Left renal cortex interstitium (tissue), 4 donors: ENCODE measurements at regions not wholly inside any gene's neighbourhood (a gene's known extent, or its start where the extent isn't known, plus 50 kb on each side); places are given as distances from the start of the nearest gene placed in this dataset.

ENCODE experiments used
- DNase-seq, 4 donors: peaks; one replicate each; pipeline ENCODE4 v3.0.0-alpha.2; 2013; ENCODE audit warnings: low read depth in 4 of 4, low spot score in 2 of 4, missing footprints in 1 of 4

- DNase-seq, result no peak
Measured at GRCh38 chr4:157574606-157575005, 354.1 kb downstream of the GRIA2 start.

GRCh38 chr4:157572951-157573350, 352.4 kb downstream of the GRIA2 start:
- DNase-seq, result no peak

- DNase-seq, result no peak
Measured at GRCh38 chr4:157572284-157572683, 351.8 kb downstream of the GRIA2 start.

GRCh38 chr4:157564771-157565170, 344.2 kb downstream of the GRIA2 start:
- DNase-seq, result no peak

- no peak for DNase-seq
Measured at GRCh38 chr4:157564218-157564617, 343.7 kb downstream of the GRIA2 start.

GRCh38 chr4:157558016-157558415, 337.5 kb downstream of the GRIA2 start:
- DNase-seq, result no peak

GRCh38 chr4:157550028-157550427, 329.5 kb downstream of the GRIA2 start:
- DNase-seq, result no peak

- DNase-seq, result no peak
Measured at GRCh38 chr4:157527954-157528353, 307.4 kb downstream of the GRIA2 start.

- no peak for DNase-seq
Measured at GRCh38 chr4:157521906-157522305, 301.4 kb downstream of the GRIA2 start.

GRCh38 chr4:157514711-157515110, 294.2 kb downstream of the GRIA2 start:
- DNase-seq, result no peak

- DNase-seq, result no peak
Measured at GRCh38 chr4:157509341-157509740, 288.8 kb downstream of the GRIA2 start.

- no peak for DNase-seq
Measured at GRCh38 chr4:157502656-157503055, 282.1 kb downstream of the GRIA2 start.

- peak in 1 of 4 donors; percentile 13 for DNase-seq
Measured at GRCh38 chr4:157459785-157460184, 239.3 kb downstream of the GRIA2 start.

GRCh38 chr4:157447195-157447594, 226.7 kb downstream of the GRIA2 start:
- DNase-seq, result no peak

GRCh38 chr4:157444014-157444413, 223.5 kb downstream of the GRIA2 start:
- no peak for DNase-seq

GRCh38 chr4:157443537-157443936, 223.0 kb downstream of the GRIA2 start:
- DNase-seq, result no peak

- no peak for DNase-seq
Measured at GRCh38 chr4:157425897-157426296, 205.4 kb downstream of the GRIA2 start.

- DNase-seq, result no peak
Measured at GRCh38 chr4:157423526-157424020, 203.0 kb downstream of the GRIA2 start.

GRCh38 chr4:157421365-157421764, 200.8 kb downstream of the GRIA2 start:
- DNase-seq, result peak in 1 of 4 donors; percentile 2
